ENCODE measurements at regions not wholly inside any gene's neighbourhood (a gene's known extent, or its start where the extent isn't known, plus 50 kb on each side); places are given as distances from the start of the nearest gene placed in this dataset.

DNA sequence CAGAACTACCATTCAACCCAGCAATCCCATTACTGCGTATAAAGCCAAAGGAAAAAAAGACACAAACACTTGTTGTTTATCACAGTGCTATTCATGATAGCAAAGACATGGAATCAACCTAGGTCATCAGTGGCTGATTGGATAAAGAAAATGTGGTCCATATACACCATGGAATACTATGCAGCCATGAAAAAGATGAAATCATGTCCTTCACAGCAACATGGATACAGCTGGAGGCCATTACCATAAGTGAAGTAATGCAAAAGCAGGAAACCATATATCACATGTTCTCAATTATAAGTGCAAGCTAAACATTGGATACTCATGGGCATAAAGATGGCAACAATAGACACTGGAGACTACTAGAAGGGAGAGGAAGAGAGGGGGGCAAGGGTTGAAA is 299.6 kb downstream of the ADGRG6 start:
- Mint-ChIP-seq H3K36me3 (ENCODE audit: low read depth) (no peaks in the 10 kb centered on the region), H3K9me3 (peaks cover 5% of the 10 kb centered on the region), H3K27ac (no peak overlapping the region), H3K4me3 (no peak overlapping the region), H3K27me3 (peaks cover under 1% of the 10 kb centered on the region), H3K4me1 (peaks cover 3% of the 10 kb centered on the region)
- POLR2A ChIA-PET = no interaction called here
- no peak for TF ChIP-seq CTCF (IDR thresholded peaks at IDR 0.05)
- no peak for DNase-seq
- ATAC-seq (ENCODE audit: low read depth) = no peak
- intact Hi-C loops (cut with micrococcal nuclease) = no loop called here
- CTCF ChIA-PET = no interaction called here

DNA sequence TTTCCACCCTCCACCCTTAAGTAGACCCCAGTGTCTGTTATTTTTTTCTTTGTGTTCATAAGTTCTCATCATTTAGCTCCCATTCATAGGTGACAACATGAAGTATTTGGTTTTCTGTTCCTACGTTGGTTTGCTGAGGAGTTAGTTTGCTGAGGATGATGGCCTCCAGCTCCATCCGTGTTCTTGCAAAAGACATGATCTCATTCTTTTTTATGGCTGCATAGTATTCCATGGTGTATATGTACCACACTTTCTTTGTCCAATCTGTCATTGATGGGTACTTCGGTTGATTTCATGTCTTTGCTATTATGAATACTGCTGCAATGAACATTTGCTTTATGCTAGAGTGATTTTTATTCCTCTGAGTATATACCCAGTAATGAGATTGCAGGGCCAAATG is 301.2 kb downstream of the ADGRG6 start:
- H3K27me3 Mint-ChIP-seq = peaks cover under 1% of the 10 kb centered on the region
- TF ChIP-seq CTCF (IDR thresholded peaks at IDR 0.05) = no peak
- ATAC-seq (ENCODE audit: low read depth) (no peak), DNase-seq (no peak)
- H3K4me3 Mint-ChIP-seq = no peak overlapping the region
- intact Hi-C loops (cut with micrococcal nuclease) = no loop called here
- no peak overlapping the region for H3K27ac Mint-ChIP-seq
- ChIA-PET CTCF (interaction anchor here (1.4 kb wide), 1 partner anchor 825 kb away, joined by 3 read pairs; no protein-coding TSS in a partner anchor), POLR2A (no interaction called here)
- no peaks in the 10 kb centered on the region for H3K36me3 Mint-ChIP-seq (ENCODE audit: low read depth)
- H3K9me3 Mint-ChIP-seq = peaks cover 5% of the 10 kb centered on the region
- peaks cover 3% of the 10 kb centered on the region for H3K4me1 Mint-ChIP-seq

DNA sequence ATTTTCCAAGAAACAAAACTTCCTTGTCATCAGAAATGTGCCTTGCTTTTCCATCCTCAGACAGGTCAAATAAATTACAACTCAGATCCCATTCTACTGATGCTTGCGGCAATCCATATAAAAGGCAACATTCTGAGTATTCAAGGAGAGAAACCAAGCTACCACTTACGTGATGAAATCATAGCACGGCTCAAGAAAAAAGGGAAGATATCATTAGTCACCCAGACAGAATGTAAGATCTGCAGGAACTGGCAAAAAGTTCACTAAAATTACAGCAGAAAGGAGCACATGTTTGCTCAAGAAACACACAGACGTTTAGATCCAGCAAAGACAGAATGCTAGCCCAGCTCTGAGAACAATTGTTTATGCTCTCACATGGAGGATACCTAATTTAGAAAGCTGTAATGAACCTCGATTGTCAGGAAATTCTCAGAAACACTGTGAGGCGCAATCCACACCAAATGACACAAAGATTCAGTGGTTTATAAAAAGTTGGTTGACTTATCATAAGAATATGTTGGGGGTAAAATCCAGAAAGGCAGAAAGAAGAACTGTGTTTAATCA is 304.2 kb downstream of the ADGRG6 start:
- H3K36me3 Mint-ChIP-seq (ENCODE audit: low read depth) = no peaks in the 10 kb centered on the region
- H3K27me3 Mint-ChIP-seq = peaks cover 4% of the 10 kb centered on the region
- ChIA-PET POLR2A (interaction anchor here (0.6 kb wide), 1 partner anchor 111 kb away, joined by 6 read pairs; no protein-coding TSS in a partner anchor), CTCF (no interaction called here)
- no peak overlapping the region for H3K27ac Mint-ChIP-seq
- no peak overlapping the region for H3K4me3 Mint-ChIP-seq
- peaks cover 3% of the 10 kb centered on the region for H3K4me1 Mint-ChIP-seq
- peaks cover 5% of the 10 kb centered on the region for H3K9me3 Mint-ChIP-seq
- intact Hi-C loops (cut with micrococcal nuclease) = no loop called here
- DNase-seq = no peak
- TF ChIP-seq CTCF (IDR thresholded peaks at IDR 0.05) = no peak
- no peak for ATAC-seq (ENCODE audit: low read depth)

DNA sequence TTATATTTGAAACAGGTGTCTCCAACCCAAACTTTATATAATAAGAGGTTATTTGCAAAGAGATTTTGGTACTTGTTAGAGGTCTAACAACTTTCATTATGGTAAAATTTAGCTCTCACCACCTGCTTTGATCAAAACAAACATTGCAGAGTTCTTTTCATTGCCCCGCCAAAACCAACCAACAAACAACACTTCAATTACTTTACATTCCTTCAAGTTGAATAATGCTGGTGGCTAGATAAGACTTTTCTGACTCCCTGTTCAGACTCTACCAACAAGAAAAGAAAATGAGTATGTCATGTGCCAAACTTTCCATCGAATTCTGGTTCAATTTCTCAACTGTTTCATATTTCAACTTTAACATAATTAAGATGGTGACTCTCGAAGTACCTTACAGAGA is 311.1 kb downstream of the ADGRG6 start:
- CTCF ChIA-PET = no interaction called here
- Mint-ChIP-seq H3K27ac (no peak overlapping the region), H3K27me3 (peaks cover 7% of the 10 kb centered on the region), H3K4me3 (no peak overlapping the region), H3K9me3 (peaks cover 3% of the 10 kb centered on the region), H3K4me1 (no peaks in the 10 kb centered on the region), H3K36me3 (ENCODE audit: low read depth) (no peaks in the 10 kb centered on the region)
- ATAC-seq (ENCODE audit: low read depth) (no peak), DNase-seq (no peak)
- intact Hi-C loops (cut with micrococcal nuclease) = no loop called here
- POLR2A ChIA-PET = no interaction called here
- TF ChIP-seq CTCF (IDR thresholded peaks at IDR 0.05) = no peak

GRCh38 chr6:142613981-142614380 is 312.2 kb downstream of the ADGRG6 start:
- intact Hi-C loops (cut with micrococcal nuclease) = no loop called here
- Mint-ChIP-seq H3K4me1 (no peaks in the 10 kb centered on the region), H3K27me3 (peaks cover 5% of the 10 kb centered on the region), H3K36me3 (ENCODE audit: low read depth) (no peaks in the 10 kb centered on the region), H3K4me3 (no peak overlapping the region), H3K27ac (no peak overlapping the region), H3K9me3 (peaks cover 3% of the 10 kb centered on the region)
- TF ChIP-seq CTCF (IDR thresholded peaks at IDR 0.05) = no peak
- CTCF ChIA-PET = no interaction called here
- DNase-seq = no peak
- POLR2A ChIA-PET = no interaction called here
- no peak for ATAC-seq (ENCODE audit: low read depth)
